A549 (cell line): ENCODE measurements at regions not wholly inside any gene's neighbourhood (a gene's known extent, or its start where the extent isn't known, plus 50 kb on each side); places are given as distances from the start of the nearest gene placed in this dataset.

Experiments used
- CTCF ChIP-seq: fragments of >200 bp; sonication (Bioruptor Twin); formaldehyde crosslinking; IDR thresholded peaks from 3 replicates; pipeline ENCODE4 v1.5.1; 2016
- MAFK ChIP-seq: fragments of 450-650 bp; IDR thresholded peaks from 2 replicates; pipeline ENCODE4 v1.6.1; 2014; ENCODE audit not compliant: partially characterized antibody

DNA sequence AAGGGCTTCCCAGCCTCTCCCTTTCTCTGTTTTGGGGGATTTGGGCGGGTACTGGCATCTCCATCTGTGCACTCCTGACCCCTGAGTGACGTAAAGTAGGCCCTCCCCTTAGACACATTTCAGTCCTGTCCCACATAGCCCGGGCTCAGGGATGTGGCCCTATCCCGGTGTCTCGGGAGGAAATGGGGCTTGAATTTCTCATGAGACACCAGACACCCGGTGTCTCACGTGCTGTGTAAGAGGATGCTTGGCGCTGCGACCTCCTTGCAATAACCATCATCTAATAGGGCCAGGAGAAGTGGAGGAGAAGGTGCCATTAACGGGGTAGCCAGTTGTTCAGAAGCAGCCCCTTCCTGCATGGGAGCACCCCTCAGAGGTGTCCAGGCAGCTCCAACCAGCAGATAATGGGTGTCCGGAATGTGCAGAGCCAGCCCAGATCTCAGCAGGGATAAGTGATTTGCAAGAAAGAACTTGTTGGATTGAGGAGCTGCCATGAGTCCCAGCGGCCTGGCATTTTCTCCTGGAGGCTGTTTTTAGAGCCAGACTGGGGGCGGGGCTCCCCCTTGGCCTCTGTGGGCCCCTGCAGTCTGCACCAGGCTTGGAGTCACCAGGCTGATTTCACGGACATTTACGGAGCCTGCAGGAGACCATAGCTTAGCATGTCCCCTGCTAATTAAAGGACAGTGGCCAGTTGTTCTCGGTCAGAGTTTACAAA is 372.0 kb downstream of the PREX1 start:
- no peak for TF ChIP-seq CTCF
- no peak for TF ChIP-seq MAFK
